NCI-H748 treated with DMSO at 0.1 percent for 48 hours (cell line): ENCODE measurements at regions not wholly inside any gene's neighbourhood (a gene's known extent, or its start where the extent isn't known, plus 50 kb on each side); places are given as distances from the start of the nearest gene placed in this dataset.
"Not testable (repeated sequence)": the region's sequence is repeated elsewhere in the genome, so short reads cannot be mapped to it uniquely, and the experiment has no call there.

Experiments
- DNase-seq: peaks from one replicate; lab custom pipeline; 2025; lab: John Stamatoyannopoulos, UW

GRCh38 chr6:19547507-19547906 lies 289.7 kb upstream of the ID4 start:
- DNase-seq = no peak

GRCh38 chr6:19549109-19549508 lies 288.1 kb upstream of the ID4 start:
- no peak for DNase-seq

- DNase-seq = no peak
These were observed 286.8 kb upstream of the ID4 start for GRCh38 chr6:19550380-19550779.

GRCh38 chr6:19551611-19552010 lies 285.6 kb upstream of the ID4 start:
- DNase-seq = no peak

- DNase-seq = no peak
These were observed 285.1 kb upstream of the ID4 start for GRCh38 chr6:19552076-19552475.

GRCh38 chr6:19552588-19552987 lies 284.6 kb upstream of the ID4 start:
- DNase-seq = no peak

- DNase-seq = no peak
These were observed 282.6 kb upstream of the ID4 start for GRCh38 chr6:19554356-19555225.

- no peak for DNase-seq
These were observed 280.0 kb upstream of the ID4 start for GRCh38 chr6:19557191-19557590.

GRCh38 chr6:19558201-19558600 lies 279.0 kb upstream of the ID4 start:
- no peak for DNase-seq

GRCh38 chr6:19558934-19559333 lies 278.2 kb upstream of the ID4 start:
- DNase-seq = no peak

GRCh38 chr6:19562468-19562867 lies 274.7 kb upstream of the ID4 start:
- no peak for DNase-seq

GRCh38 chr6:19569563-19569962 lies 267.6 kb upstream of the ID4 start:
- DNase-seq = no peak

GRCh38 chr6:19571176-19571575 lies 266.0 kb upstream of the ID4 start:
- no peak for DNase-seq

- DNase-seq = no peak
These were observed 258.7 kb upstream of the ID4 start for GRCh38 chr6:19578481-19578880.

GRCh38 chr6:19584207-19584606 lies 253.0 kb upstream of the ID4 start:
- DNase-seq = not testable (repeated sequence)

- no peak for DNase-seq
These were observed 249.8 kb upstream of the ID4 start for GRCh38 chr6:19587238-19587942.

GRCh38 chr6:19590501-19591131 lies 246.6 kb upstream of the ID4 start:
- no peak for DNase-seq

- no peak for DNase-seq
These were observed 239.3 kb upstream of the ID4 start for GRCh38 chr6:19597809-19598320.

GRCh38 chr6:19599796-19600464 lies 237.2 kb upstream of the ID4 start:
- DNase-seq = no peak

- no peak for DNase-seq
These were observed 234.6 kb upstream of the ID4 start for GRCh38 chr6:19602434-19603013.

- DNase-seq = no peak
These were observed 233.4 kb upstream of the ID4 start for GRCh38 chr6:19603721-19604120.

- DNase-seq = peak; percentile 15
These were observed 231.5 kb upstream of the ID4 start for GRCh38 chr6:19605624-19606023.
